ENCODE measurements at regions not wholly inside any gene's neighbourhood (a gene's known extent, or its start where the extent isn't known, plus 50 kb on each side); places are given as distances from the start of the nearest gene placed in this dataset.

DNA sequence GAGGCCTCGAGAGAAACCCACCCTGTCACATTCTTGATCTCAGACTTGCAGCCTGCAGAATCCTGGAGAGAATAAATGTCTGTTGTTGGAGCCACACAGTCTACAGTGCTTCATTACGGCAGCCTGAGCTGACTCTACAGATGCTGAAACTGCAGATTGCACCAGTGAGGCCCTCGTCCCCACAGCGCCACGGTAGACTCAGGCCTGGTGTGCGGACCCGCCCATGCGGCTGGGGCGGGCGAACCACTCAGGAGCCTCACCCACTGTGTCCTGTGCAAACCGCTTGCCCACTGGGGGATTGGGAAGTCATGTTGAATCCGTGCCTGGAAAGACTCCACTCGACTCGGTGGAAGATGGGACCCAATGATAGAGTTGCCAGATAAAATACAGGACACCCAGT, 125.2 kb upstream of the COPS8 start:
- DNase-seq = no peak

GRCh38 chr2:236962816-236963215, 122.9 kb upstream of the COPS8 start:
- DNase-seq = no peak

DNA sequence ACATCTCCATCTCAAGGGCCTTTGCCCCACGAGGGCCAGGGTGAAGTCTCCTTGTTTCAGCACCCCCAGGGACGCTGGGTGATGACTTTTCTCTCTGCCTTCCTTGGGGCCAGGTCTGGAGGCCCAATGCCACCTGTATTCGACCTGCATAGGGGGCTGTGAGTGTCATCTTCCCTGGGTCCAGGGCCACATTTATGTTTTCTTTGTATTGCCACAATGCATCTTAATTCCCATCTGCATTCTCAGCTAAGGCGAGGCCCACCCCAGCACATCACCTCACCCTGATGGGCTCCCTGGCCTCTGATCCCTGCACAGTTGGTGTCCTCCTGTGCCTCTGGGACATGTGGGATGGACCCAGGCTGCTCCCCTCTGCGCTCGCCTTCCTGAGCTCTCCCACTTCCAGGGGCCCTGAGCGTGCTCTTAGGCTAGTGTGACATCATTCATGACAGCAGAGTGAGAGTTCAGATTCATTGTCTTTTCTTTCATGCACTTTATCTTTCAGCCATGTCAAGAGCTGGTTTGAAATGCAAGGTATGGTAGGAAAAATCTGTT, 122.0 kb upstream of the COPS8 start:
- no peak for DNase-seq

DNA sequence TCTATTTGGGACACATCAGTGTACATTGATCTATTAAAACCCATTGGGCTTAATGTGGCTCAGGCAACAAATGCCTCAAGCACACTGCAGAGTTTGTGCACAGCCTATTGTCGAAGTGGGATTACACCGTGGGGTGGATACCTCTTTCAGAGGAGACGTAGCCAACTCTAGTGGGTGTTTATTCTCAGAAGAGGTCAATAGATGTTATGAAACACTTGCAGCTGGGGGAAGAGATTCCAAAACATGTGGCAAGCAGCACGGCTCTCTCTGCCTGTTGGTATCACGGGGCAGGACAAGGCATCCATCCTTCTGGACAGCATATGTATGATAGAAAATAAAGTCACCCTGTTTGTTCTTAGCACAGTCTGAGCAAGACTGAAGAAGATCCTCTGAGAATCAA, 121.4 kb upstream of the COPS8 start:
- DNase-seq = peak; percentile 24 to 26

DNA sequence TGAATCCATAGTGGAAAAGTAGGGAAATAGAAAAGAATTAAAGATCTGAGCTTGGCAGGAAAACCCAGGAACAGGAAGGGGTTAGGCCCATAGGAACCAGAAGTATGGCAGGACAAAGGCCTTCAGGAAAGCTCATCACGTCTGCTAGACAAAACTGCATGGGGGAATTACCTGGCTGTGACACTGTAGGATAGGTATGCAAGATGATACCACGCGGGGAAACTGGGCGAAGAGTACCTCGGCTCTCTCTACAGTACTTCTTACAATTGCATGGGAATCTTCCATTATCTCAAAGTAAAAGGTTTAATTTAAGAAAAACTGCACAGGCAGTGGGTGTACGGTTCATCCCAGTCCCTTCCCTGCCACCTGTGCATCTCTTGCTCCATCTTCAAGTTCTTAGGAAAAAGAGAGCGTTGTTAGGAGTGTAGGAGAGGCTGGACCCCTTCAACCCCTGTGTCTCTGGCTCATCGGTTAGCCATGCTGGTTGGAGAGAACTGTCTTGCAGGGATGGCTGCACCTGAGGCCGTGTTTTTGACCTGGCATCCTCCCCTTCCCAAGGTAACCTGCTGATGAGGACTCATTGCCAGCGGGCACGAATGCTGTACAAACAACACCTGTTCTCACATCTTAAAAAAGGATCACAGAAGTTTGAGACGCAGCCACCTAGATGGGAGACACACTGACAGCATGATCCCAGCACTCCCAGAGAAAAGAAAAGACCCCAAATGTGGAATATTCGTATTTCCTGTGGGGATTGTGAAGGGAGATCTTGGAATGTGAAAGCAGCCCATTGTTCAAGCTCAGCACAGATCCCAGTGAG, 120.5 kb upstream of the COPS8 start:
- no peak for DNase-seq

DNA sequence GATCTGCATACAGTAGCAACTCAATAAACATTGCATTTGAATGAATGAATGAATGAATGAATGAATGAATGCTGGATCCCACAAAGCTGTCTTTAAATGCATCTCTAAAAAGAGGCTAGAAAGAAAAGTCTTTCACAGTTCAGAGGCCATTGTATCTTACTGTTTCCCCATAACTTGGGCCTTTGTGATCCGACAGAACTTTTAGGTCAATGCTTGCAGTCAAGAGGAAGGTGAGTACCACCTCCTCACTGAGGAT, 119.9 kb upstream of the COPS8 start:
- no peak for DNase-seq

- DNase-seq = no peak
Measured at GRCh38 chr2:236967499-236967783, 118.2 kb upstream of the COPS8 start.

- no peak for DNase-seq
Measured at GRCh38 chr2:236968101-236968879, 117.4 kb upstream of the COPS8 start.

- DNase-seq = no peak
Measured at GRCh38 chr2:236968880-236969534, 116.7 kb upstream of the COPS8 start.

DNA sequence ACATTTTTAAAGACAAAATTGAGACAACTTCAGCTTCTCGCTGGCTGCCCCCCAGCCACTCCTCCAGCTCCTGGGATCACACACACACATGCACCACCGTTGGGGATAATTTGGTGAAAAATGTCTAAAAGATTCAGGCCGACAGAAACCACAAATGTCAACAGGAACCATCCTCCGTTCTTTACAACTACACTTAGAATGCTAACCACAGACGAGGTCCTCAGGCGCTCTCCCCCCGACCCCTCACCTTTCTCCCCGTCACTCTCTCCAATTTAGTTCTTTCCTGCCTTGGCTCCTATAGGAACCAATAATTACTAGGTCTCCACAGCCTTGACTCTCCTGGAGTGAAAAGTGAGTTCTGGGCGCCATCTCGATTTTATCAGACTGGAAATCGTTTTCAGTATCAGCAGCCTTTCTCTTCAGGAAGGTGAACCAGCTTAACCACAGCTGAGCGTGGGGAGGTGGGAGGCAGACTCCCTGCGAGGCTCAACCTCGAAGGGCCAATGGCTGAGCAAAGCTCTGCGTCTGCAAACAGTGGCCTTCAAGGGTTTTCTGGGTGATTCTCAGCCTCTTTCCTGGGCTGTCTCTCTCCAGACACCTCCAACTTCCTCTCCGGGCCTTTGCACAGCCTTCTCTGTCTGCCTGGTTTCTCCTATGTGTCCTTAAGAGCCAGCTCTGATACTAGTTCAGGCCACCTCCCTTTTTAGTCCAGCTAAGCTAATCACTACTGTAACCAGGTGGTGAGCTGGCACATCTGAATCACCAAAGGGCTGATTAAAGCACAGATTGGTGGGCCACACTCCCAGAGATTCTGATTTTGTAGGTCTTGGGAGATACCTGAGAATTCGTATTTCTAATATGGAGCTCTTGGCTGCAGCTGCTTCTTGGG, 115.7 kb upstream of the COPS8 start:
- DNase-seq = peak in 1 of 2 donors; percentile 17

DNA sequence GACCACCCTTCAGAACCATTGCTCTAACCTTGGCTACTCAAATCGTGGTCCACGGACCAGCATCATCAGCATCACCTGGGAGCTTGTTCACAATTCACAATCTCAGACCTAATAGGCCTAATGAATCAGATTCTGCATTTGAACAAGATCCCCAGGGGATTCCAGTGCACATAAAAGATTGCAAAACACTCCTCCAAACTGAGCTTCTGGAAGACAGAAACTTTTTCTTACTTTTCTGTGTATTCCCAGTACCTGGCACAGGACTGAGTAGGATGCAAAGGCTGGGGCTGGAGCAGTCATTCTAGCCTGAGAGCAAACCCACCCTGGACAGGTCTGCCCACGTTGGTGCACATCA, 115.1 kb upstream of the COPS8 start:
- no peak for DNase-seq

GRCh38 chr2:236971131-236971821, 114.4 kb upstream of the COPS8 start:
- DNase-seq = peak; percentile 96

- no peak for DNase-seq
Measured at GRCh38 chr2:236971919-236972381, 113.7 kb upstream of the COPS8 start.

DNA sequence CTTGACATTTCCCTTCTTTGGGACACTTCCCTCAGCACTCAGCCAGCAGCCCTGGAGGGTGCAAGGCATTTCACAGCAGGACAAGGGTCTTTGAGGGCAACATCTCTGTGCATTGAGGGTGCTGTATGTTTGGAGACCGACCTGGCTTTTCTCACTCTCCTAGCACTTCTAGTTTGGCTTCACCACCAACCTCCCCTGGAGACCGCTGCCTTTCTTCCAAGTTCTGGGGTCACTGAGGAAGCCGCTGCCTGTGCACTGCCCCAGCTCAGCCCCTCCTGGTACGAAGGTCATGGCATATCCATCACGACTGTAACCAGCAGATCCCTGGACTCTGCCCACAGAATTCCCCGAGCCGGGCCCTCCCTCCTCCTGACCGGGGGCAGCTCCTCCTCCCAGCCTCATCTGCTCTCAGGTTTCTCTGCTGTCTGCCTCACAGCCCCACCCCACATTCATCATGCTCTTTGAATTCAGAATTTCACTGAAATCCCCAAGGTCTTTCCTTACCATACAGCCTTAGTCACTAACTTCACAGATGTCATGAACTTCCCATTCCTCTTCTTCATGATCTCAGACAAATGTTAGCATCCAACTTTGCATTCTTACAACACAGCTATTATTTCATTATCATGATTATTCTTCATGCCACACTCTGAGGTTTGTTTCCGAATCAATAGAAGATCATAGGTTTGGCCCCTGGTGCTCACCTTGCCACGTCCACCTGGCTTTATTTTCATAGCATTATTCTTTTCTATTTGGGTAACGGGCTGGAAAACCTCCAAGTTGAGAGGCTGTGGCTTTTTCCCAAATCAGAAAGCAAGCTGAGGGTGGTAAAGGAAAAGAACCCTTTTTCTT, 113.0 kb upstream of the COPS8 start:
- DNase-seq = peak; percentile 78 to 88

- no peak for DNase-seq
Measured at GRCh38 chr2:236973343-236973980, 112.2 kb upstream of the COPS8 start.

GRCh38 chr2:236974148-236974547, 111.5 kb upstream of the COPS8 start:
- DNase-seq = peak; percentile 31 to 49

DNA sequence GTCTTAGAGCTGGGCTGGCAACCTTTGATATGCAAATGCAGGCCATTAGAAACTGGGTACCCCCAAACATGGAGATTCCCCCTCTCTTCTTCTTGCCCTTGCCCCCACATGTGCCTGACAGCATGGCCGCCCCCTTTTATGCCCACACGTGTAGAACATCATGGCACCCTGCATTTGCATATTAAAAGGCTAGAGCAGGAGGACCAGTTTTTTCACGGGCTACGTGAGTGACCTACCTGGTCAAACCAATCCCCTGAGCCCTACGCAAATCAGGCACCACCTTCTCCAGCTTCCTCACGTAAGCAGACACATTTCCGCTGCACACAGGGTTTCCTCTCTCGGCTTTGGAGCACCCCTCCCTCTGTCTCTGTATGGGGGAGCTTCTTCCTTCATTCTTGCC, 110.9 kb upstream of the COPS8 start:
- no peak for DNase-seq

DNA sequence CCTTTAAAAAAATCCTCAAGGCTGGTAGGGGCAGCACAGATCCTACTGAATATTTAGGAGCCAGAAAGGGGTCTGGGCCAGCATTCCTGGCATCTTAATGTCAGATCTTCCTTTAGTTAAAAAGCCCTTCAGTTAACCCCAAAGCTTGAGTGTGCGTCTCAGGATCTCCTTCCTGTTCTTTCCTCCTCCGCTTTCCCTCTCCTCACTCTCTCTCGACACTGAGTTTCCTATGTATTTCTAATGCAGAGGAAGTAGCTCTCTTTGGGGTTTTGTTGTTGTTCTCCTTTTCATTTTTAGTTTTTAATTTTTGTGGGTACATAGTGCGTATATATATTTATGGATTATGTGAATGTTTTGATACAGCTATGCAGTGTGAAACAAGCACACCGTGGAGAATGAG, 109.9 kb upstream of the COPS8 start:
- DNase-seq = peak; percentile 60 to 73

DNA sequence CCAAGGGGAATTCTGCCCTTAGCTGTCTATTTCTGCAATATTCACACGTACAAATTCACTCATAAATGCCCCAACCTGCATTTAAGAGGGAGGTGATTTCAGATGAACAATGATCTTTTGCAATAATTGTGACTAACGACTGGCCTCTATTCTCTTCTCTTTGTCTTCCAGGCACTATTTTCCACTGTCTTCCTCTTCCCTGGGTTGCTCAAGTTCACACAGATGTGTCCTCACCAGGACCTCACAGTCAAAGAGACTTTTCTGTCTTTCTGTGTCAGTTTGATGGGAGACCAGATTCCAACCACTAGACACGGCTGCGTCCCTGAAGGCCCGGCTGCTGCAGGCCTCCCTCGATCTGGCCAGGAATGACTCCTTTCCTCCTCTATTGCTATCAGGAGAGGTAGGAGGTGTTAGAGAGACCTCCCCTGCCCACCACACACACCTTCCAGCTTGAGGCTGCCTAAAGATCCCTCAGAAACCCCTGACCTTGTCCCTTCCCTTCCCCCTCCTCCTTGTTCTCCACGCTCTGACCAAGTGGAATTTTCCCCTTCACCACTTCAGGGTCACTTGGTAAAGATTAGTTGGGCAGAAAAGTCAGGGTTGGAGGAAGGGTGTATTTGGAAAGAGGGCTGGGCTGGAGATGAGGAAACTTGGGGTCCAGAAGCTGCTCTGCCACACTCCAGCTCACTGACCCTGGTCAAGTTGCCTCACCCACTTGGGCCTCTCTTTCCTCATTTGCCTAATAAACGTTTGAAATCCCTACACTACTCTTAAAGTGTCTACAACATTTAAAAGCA, 109.2 kb upstream of the COPS8 start:
- peak; percentile 33 to 82 for DNase-seq

All from inflammatory macrophage (primary cell).